ENCODE measurements at regions not wholly inside any gene's neighbourhood (a gene's known extent, or its start where the extent isn't known, plus 50 kb on each side); places are given as distances from the start of the nearest gene placed in this dataset.

- no peak for DNase-seq (ENCODE audit: low spot score)
- no peak for ATAC-seq
These were observed 534.6 kb downstream of the LMO4 start for GRCh38 chr1:87863317-87863716.

GRCh38 chr1:87864676-87865075 lies 536.0 kb downstream of the LMO4 start:
- DNase-seq (ENCODE audit: low spot score) (no peak), ATAC-seq (no peak)

GRCh38 chr1:87866416-87866815 lies 537.7 kb downstream of the LMO4 start:
- DNase-seq (ENCODE audit: low spot score) (no peak), ATAC-seq (no peak)

GRCh38 chr1:87867626-87868025 lies 538.9 kb downstream of the LMO4 start:
- DNase-seq (ENCODE audit: low spot score), result no peak
- ATAC-seq, result no peak

- DNase-seq (ENCODE audit: low spot score), result no peak
- no peak for ATAC-seq
These were observed 540.9 kb downstream of the LMO4 start for GRCh38 chr1:87869567-87869966.

- ATAC-seq, result no peak
- DNase-seq (ENCODE audit: low spot score), result no peak
These were observed 543.5 kb downstream of the LMO4 start for GRCh38 chr1:87872189-87872588.

GRCh38 chr1:87872692-87873091 lies 544.0 kb downstream of the LMO4 start:
- no peak for DNase-seq (ENCODE audit: low spot score)
- ATAC-seq, result no peak

GRCh38 chr1:87878873-87879272 lies 550.2 kb downstream of the LMO4 start:
- DNase-seq (ENCODE audit: low spot score) (no peak), ATAC-seq (no peak)

- DNase-seq (ENCODE audit: low spot score), result no peak
- no peak for ATAC-seq
These were observed 551.5 kb downstream of the LMO4 start for GRCh38 chr1:87880098-87880760.

- DNase-seq (ENCODE audit: low spot score), result no peak
- ATAC-seq, result no peak
These were observed 552.1 kb downstream of the LMO4 start for GRCh38 chr1:87880764-87881163.

GRCh38 chr1:87883906-87884305 lies 555.2 kb downstream of the LMO4 start:
- ATAC-seq (no peak), DNase-seq (ENCODE audit: low spot score) (no peak)

GRCh38 chr1:87884581-87884980 lies 555.9 kb downstream of the LMO4 start:
- ATAC-seq (no peak), DNase-seq (ENCODE audit: low spot score) (no peak)

GRCh38 chr1:87885278-87886025 lies 556.8 kb downstream of the LMO4 start:
- DNase-seq (ENCODE audit: low spot score), result no peak

GRCh38 chr1:87887100-87887499 lies 558.4 kb downstream of the LMO4 start:
- ATAC-seq, result no peak
- DNase-seq (ENCODE audit: low spot score), result no peak

More at GRCh38 chr1:87885278-87886025, 556.8 kb downstream of the LMO4 start:
- ATAC-seq, result no peak

GRCh38 chr1:87888446-87888845 lies 559.8 kb downstream of the LMO4 start:
- ATAC-seq (no peak), DNase-seq (ENCODE audit: low spot score) (no peak)

- DNase-seq (ENCODE audit: low spot score), result no peak
- no peak for ATAC-seq
These were observed 565.4 kb downstream of the LMO4 start for GRCh38 chr1:87894062-87894461.

- no peak for DNase-seq (ENCODE audit: low spot score)
- ATAC-seq, result no peak
These were observed 568.8 kb downstream of the LMO4 start for GRCh38 chr1:87897481-87897880.

- DNase-seq (ENCODE audit: low spot score) (no peak), ATAC-seq (no peak)
These were observed 569.8 kb downstream of the LMO4 start for GRCh38 chr1:87898431-87898830.

- ATAC-seq (no peak), DNase-seq (ENCODE audit: low spot score) (no peak)
These were observed 570.3 kb downstream of the LMO4 start for GRCh38 chr1:87899017-87899416.

- ATAC-seq (no peak), DNase-seq (ENCODE audit: low spot score) (no peak)
These were observed 571.1 kb downstream of the LMO4 start for GRCh38 chr1:87899746-87900145.

- DNase-seq (ENCODE audit: low spot score), result no peak
- ATAC-seq, result peak; percentile 66
These were observed 574.1 kb downstream of the LMO4 start for GRCh38 chr1:87902830-87903229.

- DNase-seq (ENCODE audit: low spot score) (no peak), ATAC-seq (no peak)
These were observed 574.6 kb downstream of the LMO4 start for GRCh38 chr1:87903242-87903641.

GRCh38 chr1:87904651-87905050 lies 576.0 kb downstream of the LMO4 start:
- ATAC-seq (no peak), DNase-seq (ENCODE audit: low spot score) (no peak)

Measured in left lobe of liver (tissue), 2 donors.